B cell (primary cell): ENCODE measurements at regions not wholly inside any gene's neighbourhood (a gene's known extent, or its start where the extent isn't known, plus 50 kb on each side); places are given as distances from the start of the nearest gene placed in this dataset.

ENCODE experiments used
- ATAC-seq: fragments of 200-7000 bp; cut with Tn5 transposase; one replicate; pipeline ENCODE4 v1.10.0; 2021; ENCODE audit warnings: low read depth, mild to moderate bottlenecking, moderate number of reproducible peaks, moderate library complexity
- CTCF ChIA-PET: fragments of 350-600 bp; sonication (Branson Sonifier 250); formaldehyde crosslinking; loops from one replicate; lab custom pipeline; 2021; ENCODE audit warnings: antibody characterized with exemption, inconsistent platforms; lab: Charles Lee
- POLR2A ChIA-PET: fragments of 350-600 bp; sonication (Branson Sonifier 250); formaldehyde crosslinking; loops from one replicate; lab custom pipeline; 2021; ENCODE audit warnings: antibody characterized with exemption; lab: Charles Lee
- DNase-seq: peaks from one replicate; pipeline ENCODE4 v3.0.0; 2013
- H2AFZ ChIP-seq: 2 replicates; pipeline ENCODE4 v1.6.1; 2012; ENCODE audit warnings: mild to moderate bottlenecking, low read depth, low read length; ENCODE audit not compliant: insufficient read depth, poor library complexity, severe bottlenecking
- H3K27ac ChIP-seq, 2 donors: 1 replicate in 1 of 2; 2 replicates in 1 of 2; pipeline ENCODE4 v1.5.1; 2012 to 2013; ENCODE audit warnings: low read length in 2 of 2, mild to moderate bottlenecking in 2 of 2, moderate library complexity in 1 of 2
- H3K27me3 ChIP-seq, 4 experiments: fragments of 200-600 bp in 1 of 4; sonication (generic) in 1 of 4; replicated peaks in 1 of 4; 1 replicate in 2 of 4; 2 replicates in 2 of 4; pipeline versions ENCODE4 v1.6.1 to v1.7.0; 2013 to 2016; ENCODE audit warnings: low read length in 3 of 4, mild to moderate bottlenecking in 2 of 4, mixed read lengths in 1 of 4, moderate library complexity in 1 of 4; ENCODE audit not compliant: insufficient read depth in 4 of 4, control insufficient read depth in 3 of 4; ENCODE audit errors: control extremely low read depth in 1 of 4
- H3K36me3 ChIP-seq, 2 experiments: replicated peaks in 1 of 2; 1 replicate in 1 of 2; 2 replicates in 1 of 2; pipeline versions ENCODE4 v1.6.1 to v1.7.1; 2013; ENCODE audit warnings: low read length in 1 of 2; ENCODE audit not compliant: insufficient read depth in 2 of 2, control insufficient read depth in 1 of 2; ENCODE audit errors: control extremely low read depth in 1 of 2, extremely low read depth in 1 of 2
- H3K4me1 ChIP-seq, 2 donors: fragments of 200-600 bp in 1 of 2; sonication (generic) in 1 of 2; 1 replicate in 1 of 2; 2 replicates in 1 of 2; pipeline versions ENCODE4 v1.5.1 to v1.6.1; 2013 to 2017; ENCODE audit warnings: low read length in 2 of 2; ENCODE audit not compliant: control insufficient read depth in 2 of 2, insufficient read depth in 2 of 2
- H3K4me2 ChIP-seq: replicated peaks from 2 replicates; pipeline ENCODE3; 2012; ENCODE audit warnings: mild to moderate bottlenecking, low read depth, low read length; ENCODE audit not compliant: poor library complexity, severe bottlenecking
- H3K4me3 ChIP-seq, 5 experiments: fragments of 200-600 bp in 1 of 5; sonication (generic) in 1 of 5; 1 replicate in 3 of 5; 2 replicates in 2 of 5; pipeline versions ENCODE4 v1.5.1 to v1.7.0; 2011 to 2016; ENCODE audit warnings: low read length in 4 of 5, mild to moderate bottlenecking in 4 of 5, low read depth in 2 of 5, control low read depth in 1 of 5, moderate library complexity in 1 of 5; ENCODE audit not compliant: insufficient read depth in 1 of 5; ENCODE audit errors: control extremely low read depth in 1 of 5, extremely low read depth in 1 of 5
- H3K79me2 ChIP-seq: fragments of 200-600 bp; sonication (generic); one replicate; pipeline ENCODE4 v1.6.0; 2016; ENCODE audit warnings: low read length; ENCODE audit not compliant: control insufficient read depth, insufficient read depth
- H3K9ac ChIP-seq: fragments of 200-600 bp; sonication (generic); 2 replicates; pipeline ENCODE4 v1.6.1; 2017; ENCODE audit warnings: mild to moderate bottlenecking, low read length, moderate library complexity
- H3K9me3 ChIP-seq, 3 donors: one replicate each; pipeline versions ENCODE4 v1.6.1 to v1.7.1; 2013; ENCODE audit warnings: low read length in 2 of 3; ENCODE audit not compliant: control insufficient read depth in 2 of 3, insufficient read depth in 1 of 3; ENCODE audit errors: control extremely low read depth in 1 of 3
- H4K20me1 ChIP-seq: 2 replicates; pipeline ENCODE4 v1.6.0; 2012; ENCODE audit warnings: mild to moderate bottlenecking, low read length; ENCODE audit not compliant: insufficient read depth, control insufficient read depth, poor library complexity, severe bottlenecking
- H3K27ac Mint-ChIP-seq: one replicate; pipeline ENCODE4 v1.8.0; 2021; ENCODE audit warnings: mixed read lengths
- H3K27me3 Mint-ChIP-seq: one replicate; pipeline ENCODE4 v1.8.0; 2021; ENCODE audit warnings: mixed read lengths
- H3K4me1 Mint-ChIP-seq: one replicate; pipeline ENCODE4 v1.8.0; 2021; ENCODE audit warnings: mixed read lengths
- H3K4me3 Mint-ChIP-seq: one replicate; pipeline ENCODE4 v1.8.0; 2021; ENCODE audit warnings: mixed read lengths
- H3K9me3 Mint-ChIP-seq: one replicate; pipeline ENCODE4 v1.8.0; 2022; ENCODE audit warnings: mixed read lengths; ENCODE audit not compliant: insufficient read depth
- EZH2 ChIP-seq: IDR thresholded peaks from 2 replicates; pipeline ENCODE4 v1.6.1; 2012; ENCODE audit warnings: borderline replicate concordance, low read depth, mild to moderate bottlenecking, moderate library complexity, low read length; ENCODE audit not compliant: insufficient read depth, poor library complexity, severe bottlenecking
- WGBS: methylation state at CpG from one replicate; pipeline ENCODE4 v1.1.5; 2013; ENCODE audit warnings: missing lambda C conversion rate; ENCODE audit not compliant: insufficient coverage; 5-methylcytosine and 5-hydroxymethylcytosine counted together
- intact Hi-C: fragments of 100-400 bp; cut with micrococcal nuclease; formaldehyde crosslinking; loops from one replicate; pipeline ENCODE4 v1.10.0; 2022
- TF ChIP-seq, protein P1 (sequence below): fragments of 200-600 bp; IDR thresholded peaks from one replicate; pipeline ENCODE4 v1.8.0; 2022; ENCODE audit warnings: antibody characterized with exemption, mild to moderate bottlenecking

DNA sequence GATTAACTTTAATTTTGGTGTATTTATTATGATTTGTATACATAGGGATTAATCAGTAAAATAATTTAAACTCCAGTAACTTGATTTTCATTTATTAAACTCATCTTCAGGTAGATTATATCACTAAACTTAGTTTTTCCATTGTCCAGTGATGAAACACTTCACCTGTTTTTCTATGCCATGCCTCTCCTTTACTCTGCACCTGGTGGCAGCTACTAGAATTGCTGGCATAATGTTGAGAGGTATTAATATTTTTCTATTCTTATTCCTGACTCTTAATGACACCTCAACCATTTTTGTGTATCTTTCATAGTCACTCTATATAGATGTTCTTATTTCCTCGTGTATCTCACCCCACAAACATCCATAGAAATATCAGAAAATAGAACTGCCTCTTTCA is 940.3 kb upstream of the CRIM1 start:
- no peaks in the 10 kb centered on the region for H3K4me1 Mint-ChIP-seq
- H2AFZ ChIP-seq, result no peak overlapping the region

DNA sequence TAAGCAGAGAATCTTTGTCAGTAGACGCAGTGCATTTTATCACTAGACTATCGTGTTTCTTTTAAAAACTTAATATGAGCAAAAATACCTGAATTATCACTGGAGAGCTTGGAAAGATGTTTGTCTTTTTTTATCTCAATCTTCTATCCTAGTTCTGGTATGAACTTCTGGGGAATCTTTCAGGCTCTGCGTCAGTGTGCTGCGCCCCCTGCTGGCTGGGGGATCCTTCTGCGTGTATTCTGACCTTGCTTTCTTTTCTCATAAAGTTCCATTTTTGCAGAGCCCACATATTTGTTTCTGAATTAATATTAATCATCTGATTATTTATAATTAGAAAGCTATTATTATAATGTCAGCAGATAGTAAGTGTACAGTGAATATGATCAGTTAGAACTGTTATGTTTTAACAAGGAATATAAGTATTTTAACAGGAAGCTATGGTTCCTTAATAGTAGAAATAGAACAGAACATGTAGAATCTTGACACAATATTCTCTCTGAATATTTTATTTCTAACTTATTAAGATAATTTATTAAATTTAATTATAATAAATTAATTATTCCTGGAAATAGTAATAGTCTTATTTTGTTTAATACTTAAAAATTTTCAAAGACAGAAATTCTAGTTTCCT is 945.0 kb upstream of the CRIM1 start:
- TF ChIP-seq, protein P1, sequence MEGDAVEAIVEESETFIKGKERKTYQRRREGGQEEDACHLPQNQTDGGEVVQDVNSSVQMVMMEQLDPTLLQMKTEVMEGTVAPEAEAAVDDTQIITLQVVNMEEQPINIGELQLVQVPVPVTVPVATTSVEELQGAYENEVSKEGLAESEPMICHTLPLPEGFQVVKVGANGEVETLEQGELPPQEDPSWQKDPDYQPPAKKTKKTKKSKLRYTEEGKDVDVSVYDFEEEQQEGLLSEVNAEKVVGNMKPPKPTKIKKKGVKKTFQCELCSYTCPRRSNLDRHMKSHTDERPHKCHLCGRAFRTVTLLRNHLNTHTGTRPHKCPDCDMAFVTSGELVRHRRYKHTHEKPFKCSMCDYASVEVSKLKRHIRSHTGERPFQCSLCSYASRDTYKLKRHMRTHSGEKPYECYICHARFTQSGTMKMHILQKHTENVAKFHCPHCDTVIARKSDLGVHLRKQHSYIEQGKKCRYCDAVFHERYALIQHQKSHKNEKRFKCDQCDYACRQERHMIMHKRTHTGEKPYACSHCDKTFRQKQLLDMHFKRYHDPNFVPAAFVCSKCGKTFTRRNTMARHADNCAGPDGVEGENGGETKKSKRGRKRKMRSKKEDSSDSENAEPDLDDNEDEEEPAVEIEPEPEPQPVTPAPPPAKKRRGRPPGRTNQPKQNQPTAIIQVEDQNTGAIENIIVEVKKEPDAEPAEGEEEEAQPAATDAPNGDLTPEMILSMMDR, result peak; percentile 73
- no peak for TF ChIP-seq EZH2
- no peak overlapping the region for H3K4me3 ChIP-seq
- no peaks in the 10 kb centered on the region for H3K27me3 ChIP-seq
- Mint-ChIP-seq H3K9me3 (no peaks in the 10 kb centered on the region), H3K4me1 (no peaks in the 10 kb centered on the region), H3K27me3 (no peaks in the 10 kb centered on the region), H3K4me3 (no peak overlapping the region), H3K27ac (no peak overlapping the region)
- no peaks in the 10 kb centered on the region for H3K9me3 ChIP-seq
- H3K36me3 ChIP-seq, result no peaks in the 10 kb centered on the region
- no peak overlapping the region for H3K9ac ChIP-seq
- intact Hi-C loops, result loop anchor here (5.0 kb wide), 1 partner anchor 1313 kb away; no protein-coding TSS in a partner anchor
- no peaks in the 10 kb centered on the region for H3K4me1 ChIP-seq
- no peak overlapping the region for H2AFZ ChIP-seq
- ChIA-PET CTCF (interaction anchor here (0.6 to 1.9 kb wide), 2 partner anchors 730 to 1736 kb away, joined by 4 to 5 read pairs; no protein-coding TSS in a partner anchor), POLR2A (no interaction called here)
- no peaks in the 10 kb centered on the region for H4K20me1 ChIP-seq
- no peak overlapping the region for H3K4me2 ChIP-seq
- peak; percentile 14 for DNase-seq
- no peak for ATAC-seq
- no CpG with 5 or more reads among the region's 5 CpGs for WGBS
- H3K79me2 ChIP-seq, result no peaks in the 10 kb centered on the region
- no peak overlapping the region for H3K27ac ChIP-seq

More for the DNA sequence above, 940.3 kb upstream of the CRIM1 start:
- intact Hi-C loops, result no loop called here
- POLR2A ChIA-PET, result no interaction called here
- Histone ChIP-seq H3K27me3 (no peaks in the 10 kb centered on the region), H3K27ac (no peak overlapping the region), H4K20me1 (no peaks in the 10 kb centered on the region), H3K4me2 (no peak overlapping the region), H3K9me3 (no peaks in the 10 kb centered on the region), H3K4me1 (no peaks in the 10 kb centered on the region), H3K79me2 (no peaks in the 10 kb centered on the region), H3K36me3 (no peaks in the 10 kb centered on the region), H3K4me3 (no peak overlapping the region), H3K9ac (no peak overlapping the region)
- CTCF ChIA-PET, result no interaction called here
- Mint-ChIP-seq H3K9me3 (no peaks in the 10 kb centered on the region), H3K27ac (no peak overlapping the region), H3K4me3 (no peak overlapping the region), H3K27me3 (no peaks in the 10 kb centered on the region)
- no peak for TF ChIP-seq EZH2
- TF ChIP-seq, protein P1, result no peak
- WGBS, result no CpG with 5 or more reads among the region's 1 CpG
- DNase-seq (no peak), ATAC-seq (no peak)
